MM.1S (cell line): ENCODE measurements at regions not wholly inside any gene's neighbourhood (a gene's known extent, or its start where the extent isn't known, plus 50 kb on each side); places are given as distances from the start of the nearest gene placed in this dataset.

Experiments used
- DNase-seq: peaks from one replicate; pipeline ENCODE4 v3.0.0-alpha.2; 2015
- H2AFZ ChIP-seq: fragments of 300-600 bp; sonication (generic); 2 replicates; pipeline ENCODE4 v1.6.0; 2016; ENCODE audit warnings: antibody characterized with exemption, low read length
- H3F3A ChIP-seq: fragments of 300-600 bp; sonication (generic); 2 replicates; pipeline ENCODE4 v1.6.1; 2016; ENCODE audit warnings: mild to moderate bottlenecking, antibody characterized with exemption, low read length, moderate library complexity, mixed read lengths; ENCODE audit not compliant: insufficient read depth
- H3K27ac ChIP-seq: fragments of 300-600 bp; sonication (generic); 2 replicates; pipeline ENCODE4 v1.5.1; 2016; ENCODE audit warnings: mild to moderate bottlenecking, low read length
- H3K27me3 ChIP-seq: fragments of 300-600 bp; sonication (generic); replicated peaks from 2 replicates; pipeline ENCODE4 v1.6.0; 2016; ENCODE audit warnings: low read length; ENCODE audit not compliant: insufficient read depth
- H3K36me3 ChIP-seq: fragments of 300-600 bp; sonication (generic); replicated peaks from 2 replicates; pipeline ENCODE4 v1.6.1; 2016; ENCODE audit warnings: mild to moderate bottlenecking, low read length, mixed read lengths; ENCODE audit not compliant: insufficient read depth
- H3K4me1 ChIP-seq: fragments of 300-600 bp; sonication (generic); 2 replicates; pipeline ENCODE4 v1.6.1; 2016; ENCODE audit warnings: low read length, mixed read lengths
- H3K4me2 ChIP-seq: fragments of 300-600 bp; sonication (generic); 2 replicates; pipeline ENCODE4 v1.6.0; 2016; ENCODE audit warnings: low read depth, low read length
- H3K4me3 ChIP-seq: fragments of 300-600 bp; sonication (generic); 2 replicates; pipeline ENCODE4 v1.5.1; 2016; ENCODE audit warnings: low read length, mixed read lengths
- H3K79me2 ChIP-seq: fragments of 300-600 bp; sonication (generic); 2 replicates; pipeline ENCODE4 v1.6.1; 2016; ENCODE audit warnings: mixed run types, low read length, mixed read lengths
- H3K9ac ChIP-seq: fragments of 300-600 bp; sonication (generic); 2 replicates; pipeline ENCODE4 v1.6.1; 2016; ENCODE audit warnings: low read length, mixed read lengths
- H3K9me2 ChIP-seq: fragments of 300-600 bp; sonication (generic); replicated peaks from 2 replicates; pipeline ENCODE4 v1.6.1; 2016; ENCODE audit warnings: mild to moderate bottlenecking, low read length, mixed read lengths; ENCODE audit not compliant: insufficient read depth
- H3K9me3 ChIP-seq: fragments of 300-600 bp; sonication (generic); replicated peaks from 2 replicates; pipeline ENCODE4 v1.6.1; 2016; ENCODE audit warnings: mild to moderate bottlenecking, low read length, mixed read lengths; ENCODE audit not compliant: insufficient read depth
- H4K20me1 ChIP-seq: fragments of 300-600 bp; sonication (generic); 2 replicates; pipeline ENCODE4 v1.6.1; 2016; ENCODE audit warnings: mild to moderate bottlenecking, low read length, moderate library complexity, mixed read lengths; ENCODE audit not compliant: insufficient read depth
- CTCF ChIP-seq: fragments of 300-600 bp; sonication (generic); IDR thresholded peaks from 2 replicates; pipeline ENCODE4 v1.5.1; 2016; ENCODE audit warnings: antibody characterized with exemption, low read length, mixed read lengths
- EZH2 ChIP-seq: fragments of 300-600 bp; sonication (generic); optimal IDR thresholded peaks from 2 replicates; pipeline ENCODE3; 2017; ENCODE audit warnings: low read depth, mild to moderate bottlenecking, antibody characterized with exemption, low read length, mixed read lengths
- EZH2phosphoT487 ChIP-seq: fragments of 300-600 bp; sonication (generic); IDR thresholded peaks from 2 replicates; pipeline ENCODE4 v1.6.1; 2018; ENCODE audit warnings: antibody characterized with exemption, low read length

- Histone ChIP-seq H3K9ac (no peak overlapping the region), H3K79me2 (no peaks in the 10 kb centered on the region), H3K36me3 (no peaks in the 10 kb centered on the region), H3K4me2 (no peak overlapping the region), H3K9me2 (no peaks in the 10 kb centered on the region), H4K20me1 (no peaks in the 10 kb centered on the region), H3F3A (no peaks in the 10 kb centered on the region), H3K27me3 (no peaks in the 10 kb centered on the region), H3K4me3 (no peak overlapping the region), H3K27ac (no peak overlapping the region), H3K9me3 (no peaks in the 10 kb centered on the region), H3K4me1 (no peaks in the 10 kb centered on the region), H2AFZ (no peak overlapping the region)
- no peak for DNase-seq
- no peak for TF ChIP-seq EZH2
- no peak for TF ChIP-seq CTCF
- no peak for TF ChIP-seq EZH2phosphoT487
These were observed 78.0 kb upstream of the CLNK start for GRCh38 chr4:10762561-10762960.

DNA sequence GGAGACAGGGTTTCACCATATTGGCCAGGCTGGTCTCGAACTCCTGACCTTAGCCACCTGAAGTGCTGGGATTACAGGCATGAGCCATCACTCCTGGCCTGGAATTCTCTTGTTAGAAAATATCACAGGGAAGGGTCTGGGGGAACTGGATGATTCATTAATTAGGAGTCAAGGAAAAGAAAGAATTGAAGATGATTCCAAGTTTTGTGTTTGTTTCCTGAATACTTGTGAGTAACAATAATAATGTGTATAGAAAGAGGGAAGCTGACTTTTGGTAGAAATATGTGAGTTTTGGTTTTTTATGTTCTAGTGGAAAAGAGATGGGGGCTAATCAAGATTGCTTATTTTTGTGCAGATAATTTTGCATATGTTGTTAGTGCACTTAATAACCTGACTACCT lies 77.3 kb upstream of the CLNK start:
- Histone ChIP-seq H3K79me2 (no peaks in the 10 kb centered on the region), H3K9ac (no peak overlapping the region), H2AFZ (no peak overlapping the region), H3F3A (no peaks in the 10 kb centered on the region), H3K36me3 (no peaks in the 10 kb centered on the region), H3K9me3 (no peaks in the 10 kb centered on the region), H3K4me1 (no peaks in the 10 kb centered on the region), H4K20me1 (no peaks in the 10 kb centered on the region), H3K9me2 (no peaks in the 10 kb centered on the region), H3K4me2 (no peak overlapping the region), H3K4me3 (no peak overlapping the region), H3K27ac (no peak overlapping the region), H3K27me3 (no peaks in the 10 kb centered on the region)
- TF ChIP-seq CTCF = no peak
- no peak for TF ChIP-seq EZH2
- TF ChIP-seq EZH2phosphoT487 = no peak
- DNase-seq = no peak

DNA sequence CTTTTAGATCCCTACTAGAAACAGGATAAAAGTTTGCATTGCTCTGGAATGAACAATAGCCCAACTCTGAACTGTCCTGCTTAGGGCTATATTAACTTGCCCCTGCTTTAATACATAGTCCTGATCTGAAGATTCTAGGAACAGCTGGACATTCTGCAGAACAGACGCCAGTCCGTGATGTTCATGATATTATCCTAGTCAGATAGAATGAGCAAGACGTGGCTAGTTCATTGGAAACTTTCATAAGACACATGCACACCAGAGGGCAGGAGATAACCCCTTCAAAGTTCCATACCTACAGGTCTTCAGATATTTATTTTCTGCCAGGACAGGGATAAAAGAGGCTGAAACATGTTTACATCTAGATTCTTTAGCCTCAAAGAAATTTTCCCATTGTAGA lies 75.5 kb upstream of the CLNK start:
- no peak overlapping the region for H3K4me3 ChIP-seq
- H3K4me2 ChIP-seq = no peak overlapping the region
- H3K36me3 ChIP-seq = no peaks in the 10 kb centered on the region
- H3K4me1 ChIP-seq = no peaks in the 10 kb centered on the region
- no peak overlapping the region for H2AFZ ChIP-seq
- no peaks in the 10 kb centered on the region for H3K9me2 ChIP-seq
- H3K27me3 ChIP-seq = no peaks in the 10 kb centered on the region
- no peak for DNase-seq
- no peak for TF ChIP-seq CTCF
- no peak for TF ChIP-seq EZH2phosphoT487
- no peak for TF ChIP-seq EZH2
- H3K27ac ChIP-seq = no peak overlapping the region
- no peak overlapping the region for H3K9ac ChIP-seq
- no peaks in the 10 kb centered on the region for H3K9me3 ChIP-seq
- H4K20me1 ChIP-seq = no peaks in the 10 kb centered on the region
- no peaks in the 10 kb centered on the region for H3K79me2 ChIP-seq
- no peaks in the 10 kb centered on the region for H3F3A ChIP-seq

DNA sequence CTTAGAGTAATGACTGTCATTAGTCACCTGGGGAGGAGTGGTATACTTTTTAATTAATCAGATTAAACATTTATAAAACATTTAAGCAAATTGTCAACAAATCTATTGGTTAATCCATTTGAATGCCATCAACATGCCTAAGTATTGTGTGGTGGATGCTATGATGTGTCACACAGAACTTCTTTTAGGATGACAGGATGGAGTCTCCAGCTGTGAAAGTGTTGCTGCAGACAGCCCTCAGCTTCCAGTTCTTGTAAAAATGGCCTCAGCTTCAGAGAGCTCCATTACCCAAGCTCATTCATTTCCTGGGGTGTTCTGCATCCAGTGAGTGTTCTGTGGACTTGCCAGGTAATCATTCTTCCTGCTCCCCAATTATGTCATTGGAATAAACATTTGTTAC lies 74.3 kb upstream of the CLNK start:
- TF ChIP-seq EZH2phosphoT487 (no peak), EZH2 (no peak), CTCF (no peak)
- H3K27ac ChIP-seq = no peak overlapping the region
- no peaks in the 10 kb centered on the region for H3K36me3 ChIP-seq

More for the DNA sequence above, 74.3 kb upstream of the CLNK start:
- Histone ChIP-seq H4K20me1 (no peaks in the 10 kb centered on the region), H3K9me3 (no peaks in the 10 kb centered on the region), H3F3A (no peaks in the 10 kb centered on the region), H2AFZ (no peak overlapping the region), H3K27me3 (no peaks in the 10 kb centered on the region), H3K9me2 (no peaks in the 10 kb centered on the region), H3K4me3 (no peak overlapping the region), H3K4me2 (no peak overlapping the region), H3K79me2 (no peaks in the 10 kb centered on the region), H3K9ac (no peak overlapping the region), H3K4me1 (no peaks in the 10 kb centered on the region)
- no peak for DNase-seq
